ENCODE measurements at regions not wholly inside any gene's neighbourhood (a gene's known extent, or its start where the extent isn't known, plus 50 kb on each side); places are given as distances from the start of the nearest gene placed in this dataset.

DNA sequence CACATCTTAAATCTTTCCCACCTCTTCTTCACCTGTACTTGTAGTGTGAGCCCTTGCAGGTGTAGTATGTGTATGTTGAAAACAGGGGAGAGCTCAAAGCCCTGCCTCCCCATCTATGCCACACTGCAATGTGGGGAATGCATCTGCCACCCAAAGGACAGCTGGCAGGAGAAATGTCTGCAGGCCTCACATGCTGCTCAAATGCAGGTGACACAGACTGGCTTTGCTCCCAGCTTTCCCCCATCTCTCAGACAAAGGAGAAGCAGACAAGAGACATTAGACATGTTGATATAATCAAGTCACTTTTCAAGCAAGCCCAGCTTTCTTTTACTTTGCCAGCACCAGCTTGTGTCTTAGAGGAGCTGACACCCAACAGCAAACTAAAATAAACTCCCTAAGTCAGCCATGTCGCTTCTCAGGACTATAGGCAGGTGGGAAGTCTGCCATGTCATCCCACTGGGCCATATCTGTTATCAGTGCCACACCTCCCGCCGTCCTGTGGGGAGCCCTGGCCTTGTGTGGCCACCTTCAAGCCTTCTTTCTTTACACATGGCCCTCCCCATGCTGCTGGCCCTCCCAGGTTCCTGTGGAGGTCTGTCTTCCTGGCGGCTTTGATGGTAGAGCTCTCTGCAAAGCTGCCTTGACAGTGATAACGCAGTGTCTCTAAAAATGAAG lies 102.1 kb downstream of the CXCL12 start:
- Histone ChIP-seq H3K4me3 (ENCODE audit: severe bottlenecking) (no peak overlapping the region), H3K27me3 (ENCODE audit: insufficient read depth, poor library complexity, severe bottlenecking) (no peaks in the 10 kb centered on the region), H3K9me3 (ENCODE audit: severe bottlenecking) (no peaks in the 10 kb centered on the region), H3K36me3 (ENCODE audit: low read depth) (no peaks in the 10 kb centered on the region), H3K27ac (ENCODE audit: poor library complexity, severe bottlenecking) (no peak overlapping the region), H3K4me1 (ENCODE audit: insufficient read depth, poor library complexity, severe bottlenecking) (no peaks in the 10 kb centered on the region)
- TF ChIP-seq, protein P1, sequence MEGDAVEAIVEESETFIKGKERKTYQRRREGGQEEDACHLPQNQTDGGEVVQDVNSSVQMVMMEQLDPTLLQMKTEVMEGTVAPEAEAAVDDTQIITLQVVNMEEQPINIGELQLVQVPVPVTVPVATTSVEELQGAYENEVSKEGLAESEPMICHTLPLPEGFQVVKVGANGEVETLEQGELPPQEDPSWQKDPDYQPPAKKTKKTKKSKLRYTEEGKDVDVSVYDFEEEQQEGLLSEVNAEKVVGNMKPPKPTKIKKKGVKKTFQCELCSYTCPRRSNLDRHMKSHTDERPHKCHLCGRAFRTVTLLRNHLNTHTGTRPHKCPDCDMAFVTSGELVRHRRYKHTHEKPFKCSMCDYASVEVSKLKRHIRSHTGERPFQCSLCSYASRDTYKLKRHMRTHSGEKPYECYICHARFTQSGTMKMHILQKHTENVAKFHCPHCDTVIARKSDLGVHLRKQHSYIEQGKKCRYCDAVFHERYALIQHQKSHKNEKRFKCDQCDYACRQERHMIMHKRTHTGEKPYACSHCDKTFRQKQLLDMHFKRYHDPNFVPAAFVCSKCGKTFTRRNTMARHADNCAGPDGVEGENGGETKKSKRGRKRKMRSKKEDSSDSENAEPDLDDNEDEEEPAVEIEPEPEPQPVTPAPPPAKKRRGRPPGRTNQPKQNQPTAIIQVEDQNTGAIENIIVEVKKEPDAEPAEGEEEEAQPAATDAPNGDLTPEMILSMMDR (IDR thresholded peaks at IDR 0.05; ENCODE audit: poor library complexity, severe bottlenecking) = no peak
- DNase-seq (ENCODE audit: low spot score) (no peak), ATAC-seq (ENCODE audit: low read depth) (no peak)

DNA sequence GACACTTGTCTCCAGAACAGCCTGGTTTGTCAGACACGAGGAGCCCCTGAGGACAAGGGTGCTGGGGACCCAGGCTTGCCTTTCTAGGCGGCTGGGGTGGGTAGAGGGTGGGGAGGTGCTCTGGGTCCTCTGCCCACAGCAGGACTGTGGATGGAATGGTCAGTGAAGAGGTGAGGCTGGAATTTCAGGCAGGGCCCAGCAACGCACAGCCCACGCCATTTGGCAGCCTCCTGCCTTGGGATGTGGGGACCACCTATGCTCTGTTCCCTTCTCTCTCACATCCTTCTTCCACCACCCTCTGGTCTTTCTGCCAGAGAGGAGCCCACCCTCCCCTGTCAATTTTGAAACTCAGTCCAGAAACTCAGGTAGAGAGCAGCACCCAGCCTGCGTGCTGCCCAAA lies 103.2 kb downstream of the CXCL12 start:
- no peaks in the 10 kb centered on the region for H3K36me3 ChIP-seq (ENCODE audit: low read depth)
- no peaks in the 10 kb centered on the region for H3K4me1 ChIP-seq (ENCODE audit: insufficient read depth, poor library complexity, severe bottlenecking)
- TF ChIP-seq, protein P1 (IDR thresholded peaks at IDR 0.05; ENCODE audit: poor library complexity, severe bottlenecking) = no peak
- H3K27ac ChIP-seq (ENCODE audit: poor library complexity, severe bottlenecking) = no peak overlapping the region
- H3K27me3 ChIP-seq (ENCODE audit: insufficient read depth, poor library complexity, severe bottlenecking) = no peaks in the 10 kb centered on the region
- H3K4me3 ChIP-seq (ENCODE audit: severe bottlenecking) = no peak overlapping the region
- DNase-seq (ENCODE audit: low spot score) = no peak
- no peak for ATAC-seq (ENCODE audit: low read depth)
- no peaks in the 10 kb centered on the region for H3K9me3 ChIP-seq (ENCODE audit: severe bottlenecking)

DNA sequence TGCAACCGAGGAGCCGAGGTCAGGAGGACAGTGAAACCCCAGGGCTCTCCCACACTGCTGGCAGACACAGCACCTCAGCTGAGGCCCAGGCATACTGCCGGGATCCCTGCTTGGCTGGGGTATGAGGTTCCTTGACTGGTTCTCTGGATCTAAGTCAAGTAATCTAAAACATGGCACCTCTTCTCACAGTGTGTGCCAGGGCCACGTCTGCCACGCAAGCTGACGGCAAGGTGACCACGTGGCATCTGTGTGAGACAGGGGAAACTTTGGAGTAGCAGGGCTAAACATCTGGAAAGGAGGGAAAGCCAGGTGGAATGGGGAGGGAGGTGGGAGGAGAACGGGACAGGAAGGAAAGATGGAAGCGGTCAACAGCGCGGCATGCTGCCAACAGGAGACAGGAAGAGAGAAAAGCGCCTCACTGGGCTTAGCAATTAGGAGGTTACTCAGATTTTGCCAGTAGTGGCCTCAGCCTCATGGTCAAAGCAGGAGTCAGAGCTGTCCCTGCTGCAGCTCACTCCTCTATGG lies 103.7 kb downstream of the CXCL12 start:
- H3K4me1 ChIP-seq (ENCODE audit: insufficient read depth, poor library complexity, severe bottlenecking) = no peaks in the 10 kb centered on the region
- no peak overlapping the region for H3K4me3 ChIP-seq (ENCODE audit: severe bottlenecking)
- TF ChIP-seq, protein P1 (IDR thresholded peaks at IDR 0.05; ENCODE audit: poor library complexity, severe bottlenecking) = no peak
- H3K9me3 ChIP-seq (ENCODE audit: severe bottlenecking) = no peaks in the 10 kb centered on the region
- no peaks in the 10 kb centered on the region for H3K36me3 ChIP-seq (ENCODE audit: low read depth)
- no peak for ATAC-seq (ENCODE audit: low read depth)
- no peak for DNase-seq (ENCODE audit: low spot score)
- no peak overlapping the region for H3K27ac ChIP-seq (ENCODE audit: poor library complexity, severe bottlenecking)
- no peaks in the 10 kb centered on the region for H3K27me3 ChIP-seq (ENCODE audit: insufficient read depth, poor library complexity, severe bottlenecking)

DNA sequence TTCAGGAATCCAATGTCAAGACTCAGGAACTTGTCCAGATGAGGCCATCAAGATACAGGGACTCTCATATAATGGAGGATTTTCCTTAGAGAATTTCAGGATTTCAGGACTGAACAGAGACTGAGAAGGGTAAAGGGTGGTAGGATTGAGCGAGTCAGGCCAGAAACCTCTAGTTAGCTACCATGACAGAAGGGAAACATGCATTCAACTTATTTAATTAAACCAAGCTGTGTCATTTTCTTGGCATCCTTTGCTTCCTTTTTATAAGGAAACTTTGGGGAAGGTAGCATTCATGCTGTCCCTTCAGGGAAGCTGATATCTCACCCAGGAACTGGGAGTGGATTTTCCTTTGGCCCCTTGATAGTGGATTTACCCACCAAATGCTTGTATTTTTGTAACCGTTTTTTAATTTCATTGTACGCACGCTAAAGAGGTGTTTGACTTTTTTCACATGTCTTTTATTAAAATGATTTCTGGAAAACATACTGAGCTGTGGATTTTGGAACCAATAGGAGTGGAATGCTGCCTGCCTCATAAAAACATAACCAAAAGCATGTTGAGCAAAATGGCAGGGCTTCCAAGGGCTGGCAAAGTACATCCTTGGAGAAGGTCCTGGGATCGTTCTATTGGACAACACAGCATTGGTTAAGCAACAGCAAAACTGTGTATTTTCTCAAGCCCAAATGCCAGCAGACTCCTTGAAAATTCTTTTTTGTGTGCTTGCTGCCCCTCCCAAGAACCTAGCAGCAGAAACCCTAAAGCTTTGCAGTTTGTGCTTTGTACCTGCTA lies 104.5 kb downstream of the CXCL12 start:
- H3K27ac ChIP-seq (ENCODE audit: poor library complexity, severe bottlenecking) = no peak overlapping the region
- no peaks in the 10 kb centered on the region for H3K9me3 ChIP-seq (ENCODE audit: severe bottlenecking)
- H3K27me3 ChIP-seq (ENCODE audit: insufficient read depth, poor library complexity, severe bottlenecking) = no peaks in the 10 kb centered on the region
- no peaks in the 10 kb centered on the region for H3K36me3 ChIP-seq (ENCODE audit: low read depth)
- DNase-seq (ENCODE audit: low spot score) (no peak), ATAC-seq (ENCODE audit: low read depth) (no peak)
- no peak overlapping the region for H3K4me3 ChIP-seq (ENCODE audit: severe bottlenecking)
- H3K4me1 ChIP-seq (ENCODE audit: insufficient read depth, poor library complexity, severe bottlenecking) = no peaks in the 10 kb centered on the region
- TF ChIP-seq, protein P1 (IDR thresholded peaks at IDR 0.05; ENCODE audit: poor library complexity, severe bottlenecking) = no peak

Data from RWPE2 (cell line).